HFFc6 (cell line): ENCODE measurements at regions not wholly inside any gene's neighbourhood (a gene's known extent, or its start where the extent isn't known, plus 50 kb on each side); places are given as distances from the start of the nearest gene placed in this dataset.
"Not testable (repeated sequence)": the region's sequence is repeated elsewhere in the genome, so short reads cannot be mapped to it uniquely, and the experiment has no call there.

Source experiments
- DNase-seq: peaks from one replicate; pipeline ENCODE4 v3.0.0-alpha.2; 2018
- H3K27ac Mint-ChIP-seq: 2 replicates; pipeline ENCODE4 v1.8.0; 2020; ENCODE audit warnings: mild to moderate bottlenecking, mixed read lengths
- H3K27me3 Mint-ChIP-seq: 2 replicates; pipeline ENCODE4 v1.8.0; 2021; ENCODE audit warnings: mild to moderate bottlenecking, moderate library complexity, mixed read lengths; ENCODE audit not compliant: insufficient read depth
- H3K36me3 Mint-ChIP-seq: 2 replicates; pipeline ENCODE4 v1.8.0; 2021; ENCODE audit warnings: low read depth, mixed read lengths
- H3K4me1 Mint-ChIP-seq: 2 replicates; pipeline ENCODE4 v1.8.0; 2020; ENCODE audit warnings: low read depth, mixed read lengths
- H3K4me3 Mint-ChIP-seq: 2 replicates; pipeline ENCODE4 v1.8.0; 2020; ENCODE audit warnings: mild to moderate bottlenecking, moderate library complexity, mixed read lengths
- H3K9me3 Mint-ChIP-seq: 2 replicates; pipeline ENCODE4 v1.8.0; 2020; ENCODE audit warnings: mild to moderate bottlenecking, mixed read lengths
- TF ChIP-seq, protein P1 (sequence below): fragments of 200-600 bp; sonication (generic); IDR thresholded peaks from 2 replicates; pipeline ENCODE4 v1.5.0; 2021; ENCODE audit warnings: antibody characterized with exemption, mild to moderate bottlenecking

DNA sequence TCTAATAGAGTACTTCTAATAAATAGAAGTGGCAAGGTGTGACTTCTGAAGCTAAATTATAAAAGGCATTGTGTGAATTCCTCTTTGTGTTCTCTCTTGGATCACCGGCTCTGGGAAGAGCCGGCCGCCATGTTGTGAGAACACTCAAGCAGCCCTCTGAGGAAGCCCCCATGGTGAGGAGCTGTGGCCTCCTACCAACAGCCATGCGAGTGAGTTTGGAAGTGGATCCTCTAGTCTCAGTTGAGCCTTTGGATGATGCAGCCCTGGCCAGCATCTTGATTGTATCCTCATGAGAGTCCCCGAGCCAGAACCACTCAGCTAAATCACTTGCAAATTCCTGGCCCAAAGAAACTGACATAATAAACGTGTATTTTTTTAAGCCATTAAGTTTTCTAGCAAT, 94.5 kb upstream of the CARD11 start:
- Mint-ChIP-seq H3K36me3 (no peaks in the 10 kb centered on the region), H3K4me3 (no peak overlapping the region), H3K27ac (no peak overlapping the region), H3K27me3 (no peaks in the 10 kb centered on the region; the same call in none of the 2 replicates), H3K4me1 (no peaks in the 10 kb centered on the region), H3K9me3 (peaks cover 20% of the 10 kb centered on the region)
- TF ChIP-seq, protein P1, sequence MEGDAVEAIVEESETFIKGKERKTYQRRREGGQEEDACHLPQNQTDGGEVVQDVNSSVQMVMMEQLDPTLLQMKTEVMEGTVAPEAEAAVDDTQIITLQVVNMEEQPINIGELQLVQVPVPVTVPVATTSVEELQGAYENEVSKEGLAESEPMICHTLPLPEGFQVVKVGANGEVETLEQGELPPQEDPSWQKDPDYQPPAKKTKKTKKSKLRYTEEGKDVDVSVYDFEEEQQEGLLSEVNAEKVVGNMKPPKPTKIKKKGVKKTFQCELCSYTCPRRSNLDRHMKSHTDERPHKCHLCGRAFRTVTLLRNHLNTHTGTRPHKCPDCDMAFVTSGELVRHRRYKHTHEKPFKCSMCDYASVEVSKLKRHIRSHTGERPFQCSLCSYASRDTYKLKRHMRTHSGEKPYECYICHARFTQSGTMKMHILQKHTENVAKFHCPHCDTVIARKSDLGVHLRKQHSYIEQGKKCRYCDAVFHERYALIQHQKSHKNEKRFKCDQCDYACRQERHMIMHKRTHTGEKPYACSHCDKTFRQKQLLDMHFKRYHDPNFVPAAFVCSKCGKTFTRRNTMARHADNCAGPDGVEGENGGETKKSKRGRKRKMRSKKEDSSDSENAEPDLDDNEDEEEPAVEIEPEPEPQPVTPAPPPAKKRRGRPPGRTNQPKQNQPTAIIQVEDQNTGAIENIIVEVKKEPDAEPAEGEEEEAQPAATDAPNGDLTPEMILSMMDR = no peak
- no peak for DNase-seq

DNA sequence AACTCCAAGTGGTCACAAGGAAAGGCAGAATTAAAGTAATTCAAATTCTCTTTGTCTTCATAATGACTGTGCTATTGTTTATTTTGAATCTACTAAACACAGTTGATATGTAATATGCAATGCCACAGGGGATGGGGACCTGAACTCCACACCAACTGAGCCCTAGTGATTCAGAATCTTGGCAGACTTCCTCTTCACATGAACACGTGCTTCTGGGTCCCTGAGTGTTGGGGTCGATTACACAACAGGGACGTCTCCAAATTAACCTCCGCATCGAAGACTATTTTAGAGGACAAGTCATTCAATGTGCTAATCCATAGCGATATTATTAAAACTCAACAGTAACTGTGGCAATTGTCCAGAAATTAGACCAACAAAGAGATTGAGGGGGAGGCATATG, 95.3 kb upstream of the CARD11 start:
- H3K27me3 Mint-ChIP-seq = no peaks in the 10 kb centered on the region; the same call in none of the 2 replicates

DNA sequence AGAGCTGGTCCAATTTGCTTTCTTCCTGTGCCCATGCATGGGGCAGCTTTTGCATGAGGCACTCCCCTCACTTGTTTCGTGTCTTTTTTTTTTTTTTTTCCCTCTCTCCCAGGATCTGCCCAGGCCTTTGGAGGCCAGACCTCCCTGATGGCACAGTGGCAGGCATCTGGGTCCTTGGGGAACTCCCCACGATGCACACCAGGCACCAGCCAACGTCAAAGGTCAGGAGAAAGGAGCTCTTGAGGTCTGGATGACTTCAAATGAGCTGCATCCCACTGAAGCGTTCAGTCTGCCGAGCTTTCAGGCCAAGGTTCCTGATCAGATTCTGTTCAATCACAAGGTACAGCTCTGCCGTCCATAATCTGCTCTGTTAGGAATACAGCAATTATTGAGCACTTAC, 97.2 kb upstream of the CARD11 start:
- no peaks in the 10 kb centered on the region for H3K36me3 Mint-ChIP-seq
- H3K9me3 Mint-ChIP-seq = peaks cover 19% of the 10 kb centered on the region
- H3K4me3 Mint-ChIP-seq = no peak overlapping the region
- TF ChIP-seq, protein P1 = no peak
- no peaks in the 10 kb centered on the region; the same call in none of the 2 replicates for H3K27me3 Mint-ChIP-seq
- DNase-seq = no peak
- no peaks in the 10 kb centered on the region for H3K4me1 Mint-ChIP-seq
- H3K27ac Mint-ChIP-seq = no peak overlapping the region

More for the DNA sequence above, 95.3 kb upstream of the CARD11 start:
- no peaks in the 10 kb centered on the region for H3K4me1 Mint-ChIP-seq
- no peak for DNase-seq
- H3K4me3 Mint-ChIP-seq = no peak overlapping the region
- H3K9me3 Mint-ChIP-seq = peaks cover 20% of the 10 kb centered on the region
- TF ChIP-seq, protein P1 = no peak
- H3K27ac Mint-ChIP-seq = no peak overlapping the region
- no peaks in the 10 kb centered on the region for H3K36me3 Mint-ChIP-seq

DNA sequence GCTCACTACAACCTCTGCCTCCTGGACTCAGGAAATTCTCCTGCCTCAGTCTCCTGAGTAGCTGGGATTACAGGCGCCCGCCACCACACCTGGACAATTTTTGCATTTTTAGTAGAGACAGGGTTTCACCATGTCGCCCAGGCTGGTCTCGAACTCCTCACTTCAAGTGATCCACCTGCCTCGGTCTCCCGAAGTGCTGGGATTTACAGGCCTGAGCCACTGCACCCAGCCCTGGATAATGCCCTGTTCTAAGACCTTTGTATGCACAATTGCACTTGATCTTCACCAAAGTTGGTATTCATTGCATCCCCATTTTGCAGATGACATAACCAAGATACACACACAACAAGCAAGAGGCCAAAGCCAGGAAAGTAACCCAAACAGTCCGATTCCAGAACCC, 97.7 kb upstream of the CARD11 start:
- peaks cover 19% of the 10 kb centered on the region for H3K9me3 Mint-ChIP-seq
- H3K27me3 Mint-ChIP-seq = no peaks in the 10 kb centered on the region; the same call in none of the 2 replicates
- TF ChIP-seq, protein P1 = no peak

DNA sequence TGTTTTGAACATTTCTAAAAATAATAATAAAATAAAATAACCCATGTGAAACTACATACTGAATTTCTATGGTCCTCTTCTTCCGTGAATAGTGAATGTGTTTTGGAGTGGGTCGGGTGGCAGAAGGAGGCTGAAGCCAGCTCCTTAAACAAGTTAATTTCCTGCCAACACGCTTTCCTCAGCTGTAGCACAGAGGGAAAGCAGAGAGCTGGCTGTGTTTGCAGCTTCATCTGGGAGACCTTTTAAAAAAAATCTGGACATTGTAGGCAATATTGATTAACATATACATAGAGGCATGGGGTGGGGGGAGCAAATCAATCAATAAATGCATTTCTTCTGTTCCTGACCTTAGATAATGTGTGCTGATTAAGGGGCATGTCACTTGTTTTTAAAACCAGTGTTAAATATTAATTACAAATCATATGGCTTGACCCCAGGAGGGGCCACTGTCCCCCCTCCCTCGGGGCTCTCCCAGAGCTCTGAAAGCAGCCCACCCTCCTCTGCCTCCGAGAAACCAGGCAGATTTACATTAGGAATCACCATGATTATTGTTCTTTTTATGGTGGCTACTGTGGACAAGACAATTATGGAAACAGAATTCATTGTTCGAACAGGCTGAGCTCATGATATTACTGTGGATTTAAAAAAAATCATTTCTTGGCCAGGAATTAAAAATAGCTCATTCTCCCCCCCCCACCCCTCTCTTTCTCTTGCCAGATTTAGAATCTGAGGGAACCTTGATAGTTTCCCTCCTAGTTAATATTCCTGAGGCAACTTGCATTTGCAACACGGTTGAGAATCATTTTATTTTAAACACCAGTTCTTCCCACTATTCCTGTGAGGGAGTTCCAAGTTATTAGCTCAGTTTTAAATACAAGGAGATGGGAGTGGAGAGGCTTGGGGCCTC, 100.5 kb upstream of the CARD11 start:
- Mint-ChIP-seq H3K36me3 (no peaks in the 10 kb centered on the region), H3K4me3 (no peak overlapping the region), H3K4me1 (peaks cover 7% of the 10 kb centered on the region; the same call in 1 of the 2 replicates), H3K27ac (no peak overlapping the region), H3K27me3 (peaks cover 2% of the 10 kb centered on the region), H3K9me3 (peaks cover 12% of the 10 kb centered on the region)
- TF ChIP-seq, protein P1 = no peak
- DNase-seq = no peak

More for the DNA sequence above, 97.7 kb upstream of the CARD11 start:
- Mint-ChIP-seq H3K36me3 (no peaks in the 10 kb centered on the region), H3K4me3 (no peak overlapping the region), H3K27ac (no peak overlapping the region), H3K4me1 (no peaks in the 10 kb centered on the region)
- no peak for DNase-seq

DNA sequence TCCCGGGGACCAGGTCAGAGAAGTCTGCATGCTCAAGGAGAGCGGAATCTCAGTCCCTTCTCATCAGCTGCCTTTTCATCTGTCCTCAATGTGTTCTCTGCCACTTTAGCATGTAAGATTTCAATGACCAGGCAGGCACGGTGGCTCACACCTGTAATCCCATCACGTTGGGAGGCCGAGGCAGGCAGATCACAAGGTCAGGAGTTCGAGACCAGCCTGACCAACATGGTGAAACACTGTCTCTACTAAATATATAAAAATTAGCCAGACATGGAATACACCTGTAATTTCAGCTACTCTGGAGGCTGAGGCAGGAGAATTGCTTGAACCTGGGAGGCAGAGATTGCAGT, 101.1 kb upstream of the CARD11 start:
- H3K27me3 Mint-ChIP-seq, H3K4me1 Mint-ChIP-seq, H3K36me3 Mint-ChIP-seq, H3K27ac Mint-ChIP-seq, H3K4me3 Mint-ChIP-seq, DNase-seq: not testable (repeated sequence)
- H3K9me3 Mint-ChIP-seq = peaks cover 16% of the 10 kb centered on the region
